ENCODE measurements at regions not wholly inside any gene's neighbourhood (a gene's known extent, or its start where the extent isn't known, plus 50 kb on each side); places are given as distances from the start of the nearest gene placed in this dataset.
"Not testable (repeated sequence)": the region's sequence is repeated elsewhere in the genome, so short reads cannot be mapped to it uniquely, and the experiment has no call there.

GRCh38 chr5:68110264-68110663, 105.3 kb upstream of the PIK3R1 start:
- intact Hi-C loops (cut with micrococcal nuclease) = no loop called here
- Mint-ChIP-seq H3K4me1 (ENCODE audit: low read depth) (peaks cover 2% of the 10 kb centered on the region), H3K4me3 (ENCODE audit: low read depth) (no peak overlapping the region), H3K27ac (no peak overlapping the region), H3K36me3 (ENCODE audit: low read depth) (no peaks in the 10 kb centered on the region), H3K27me3 (ENCODE audit: low read depth) (peaks cover 4% of the 10 kb centered on the region), H3K9me3 (no peaks in the 10 kb centered on the region)
- DNase-seq (ENCODE audit: low spot score) = no peak

DNA sequence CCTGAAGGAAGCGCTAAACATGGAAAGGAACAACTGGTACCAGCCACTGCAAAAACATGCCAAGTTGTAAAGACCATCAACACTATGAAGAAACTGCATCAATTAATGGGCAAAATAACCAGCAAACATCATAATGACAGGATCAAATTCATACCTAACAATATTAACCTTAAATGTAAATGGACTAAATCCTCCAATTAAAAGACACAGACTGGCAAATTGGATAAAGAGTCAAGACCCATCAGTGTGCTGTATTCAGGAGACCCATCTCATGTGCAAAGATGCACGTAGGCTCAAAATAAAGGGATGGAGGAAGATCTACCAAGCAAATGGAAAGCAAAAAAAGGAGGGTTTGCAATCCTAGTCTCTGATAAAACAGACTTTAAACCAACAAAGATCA, 111.3 kb upstream of the PIK3R1 start:
- H3K4me3 Mint-ChIP-seq (ENCODE audit: low read depth); intact Hi-C loops (cut with micrococcal nuclease); DNase-seq (ENCODE audit: low spot score); H3K4me1 Mint-ChIP-seq (ENCODE audit: low read depth); H3K27me3 Mint-ChIP-seq (ENCODE audit: low read depth); H3K9me3 Mint-ChIP-seq; H3K36me3 Mint-ChIP-seq (ENCODE audit: low read depth); H3K27ac Mint-ChIP-seq: not testable (repeated sequence)

DNA sequence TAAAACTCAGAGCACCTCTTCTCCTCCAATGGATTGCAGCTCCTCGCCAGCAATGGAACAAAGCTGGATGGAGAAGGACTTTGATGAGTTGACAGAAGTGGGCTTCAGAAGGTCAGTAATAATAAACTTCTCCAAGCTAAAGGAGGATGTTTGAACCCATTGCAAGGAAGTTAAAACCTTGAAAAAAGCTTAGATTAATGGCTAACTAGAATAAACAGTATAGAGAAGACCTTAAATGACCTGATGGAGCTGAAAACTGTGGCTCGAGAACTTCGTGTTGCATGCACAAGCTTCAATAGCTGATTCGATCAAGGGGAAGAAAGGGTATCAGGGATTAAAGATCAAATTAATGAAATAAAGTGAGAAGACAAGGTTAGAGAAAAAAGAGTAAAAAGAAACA, 112.3 kb upstream of the PIK3R1 start:
- H3K9me3 Mint-ChIP-seq; DNase-seq (ENCODE audit: low spot score): not testable (repeated sequence)

DNA sequence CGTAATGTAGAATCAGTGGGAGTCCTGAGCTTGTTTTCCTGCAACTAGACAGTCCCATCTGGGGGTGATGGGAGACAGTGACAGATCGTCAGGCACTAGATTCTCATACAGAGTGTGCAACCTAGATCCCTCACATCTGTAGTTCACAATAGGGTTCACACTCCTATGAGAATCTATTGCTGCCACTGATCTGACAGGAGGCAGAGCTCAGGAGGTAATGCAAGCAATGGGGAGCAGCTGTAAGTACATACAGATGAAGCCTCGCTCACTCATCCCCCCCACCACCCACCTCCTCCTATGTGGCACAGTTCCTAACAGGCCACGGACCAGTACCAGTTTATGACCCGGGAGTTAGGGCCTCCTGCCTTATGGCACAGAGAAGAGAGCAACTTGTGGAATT, 116.2 kb upstream of the PIK3R1 start:
- Mint-ChIP-seq H3K4me3 (ENCODE audit: low read depth) (no peak overlapping the region), H3K27ac (no peak overlapping the region), H3K9me3 (no peaks in the 10 kb centered on the region), H3K27me3 (ENCODE audit: low read depth) (no peaks in the 10 kb centered on the region), H3K4me1 (ENCODE audit: low read depth) (no peaks in the 10 kb centered on the region), H3K36me3 (ENCODE audit: low read depth) (no peaks in the 10 kb centered on the region)
- no peak for DNase-seq (ENCODE audit: low spot score)
- intact Hi-C loops (cut with micrococcal nuclease) = no loop called here

More for the DNA sequence above, 112.3 kb upstream of the PIK3R1 start:
- intact Hi-C loops (cut with micrococcal nuclease); H3K4me1 Mint-ChIP-seq (ENCODE audit: low read depth); H3K4me3 Mint-ChIP-seq (ENCODE audit: low read depth); H3K27ac Mint-ChIP-seq; H3K27me3 Mint-ChIP-seq (ENCODE audit: low read depth); H3K36me3 Mint-ChIP-seq (ENCODE audit: low read depth): not testable (repeated sequence)

- no peaks in the 10 kb centered on the region for H3K4me1 Mint-ChIP-seq (ENCODE audit: low read depth)
- intact Hi-C loops (cut with micrococcal nuclease) = no loop called here
- H3K9me3 Mint-ChIP-seq = no peaks in the 10 kb centered on the region
- H3K36me3 Mint-ChIP-seq (ENCODE audit: low read depth) = no peaks in the 10 kb centered on the region
- no peak overlapping the region for H3K4me3 Mint-ChIP-seq (ENCODE audit: low read depth)
- H3K27me3 Mint-ChIP-seq (ENCODE audit: low read depth) = no peaks in the 10 kb centered on the region
- no peak for DNase-seq (ENCODE audit: low spot score)
- H3K27ac Mint-ChIP-seq = no peak overlapping the region
Observed at GRCh38 chr5:68093455-68094159, 121.9 kb upstream of the PIK3R1 start.

DNA sequence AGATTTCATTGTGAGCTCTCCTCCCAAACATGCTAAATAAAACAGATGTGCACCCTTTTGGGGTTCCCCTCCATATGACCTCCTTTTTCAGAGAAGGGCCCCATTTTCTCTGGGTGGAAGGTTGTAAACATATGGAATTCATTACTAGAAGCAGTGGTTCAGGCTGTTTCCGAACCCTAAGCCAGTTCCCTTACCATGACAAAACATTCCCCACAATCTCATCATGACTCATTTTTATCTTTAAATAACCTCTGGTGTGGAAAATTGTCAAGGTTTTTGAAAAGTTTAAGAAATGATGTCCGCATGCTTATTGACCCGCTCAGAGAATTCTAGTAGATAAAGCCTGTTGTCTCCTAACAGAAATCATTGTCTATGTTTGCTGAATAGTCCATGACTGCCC, 127.3 kb upstream of the PIK3R1 start:
- H3K4me1 Mint-ChIP-seq (ENCODE audit: low read depth) = no peaks in the 10 kb centered on the region
- H3K27ac Mint-ChIP-seq = no peak overlapping the region
- no peak overlapping the region for H3K4me3 Mint-ChIP-seq (ENCODE audit: low read depth)
- peaks cover 7% of the 10 kb centered on the region for H3K27me3 Mint-ChIP-seq (ENCODE audit: low read depth)
- H3K36me3 Mint-ChIP-seq (ENCODE audit: low read depth) = no peaks in the 10 kb centered on the region
- DNase-seq (ENCODE audit: low spot score) = no peak
- no peaks in the 10 kb centered on the region for H3K9me3 Mint-ChIP-seq
- intact Hi-C loops (cut with micrococcal nuclease) = no loop called here

GRCh38 chr5:68087866-68088265, 127.7 kb upstream of the PIK3R1 start:
- peaks cover 7% of the 10 kb centered on the region for H3K27me3 Mint-ChIP-seq (ENCODE audit: low read depth)
- intact Hi-C loops (cut with micrococcal nuclease) = no loop called here

DNA sequence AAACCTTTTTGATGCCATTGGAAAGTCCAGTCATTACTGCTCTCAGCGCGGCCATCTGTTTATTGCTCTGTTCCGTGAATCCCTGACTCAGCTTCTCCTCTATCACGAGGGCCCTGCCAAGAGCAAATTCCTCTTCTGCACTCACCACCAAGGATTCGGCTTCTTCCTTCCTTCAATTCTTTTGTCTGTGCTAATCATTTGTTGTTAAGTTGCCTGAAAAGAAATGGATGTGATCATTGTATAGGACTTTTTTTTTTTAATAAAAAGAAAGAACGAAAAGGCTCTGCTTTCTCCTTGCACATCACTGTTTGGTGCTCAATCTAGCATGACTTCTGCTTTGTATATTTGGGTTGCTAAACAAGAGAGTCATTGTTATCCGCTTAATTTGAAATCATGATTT, 128.7 kb upstream of the PIK3R1 start:
- Mint-ChIP-seq H3K27ac (no peak overlapping the region), H3K4me3 (ENCODE audit: low read depth) (no peak overlapping the region), H3K4me1 (ENCODE audit: low read depth) (no peaks in the 10 kb centered on the region), H3K27me3 (ENCODE audit: low read depth) (peaks cover 7% of the 10 kb centered on the region), H3K36me3 (ENCODE audit: low read depth) (no peaks in the 10 kb centered on the region), H3K9me3 (no peaks in the 10 kb centered on the region)
- no peak for DNase-seq (ENCODE audit: low spot score)
- intact Hi-C loops (cut with micrococcal nuclease) = no loop called here

More at GRCh38 chr5:68087866-68088265, 127.7 kb upstream of the PIK3R1 start:
- no peaks in the 10 kb centered on the region for H3K36me3 Mint-ChIP-seq (ENCODE audit: low read depth)
- H3K9me3 Mint-ChIP-seq = no peaks in the 10 kb centered on the region
- H3K4me3 Mint-ChIP-seq (ENCODE audit: low read depth) = no peak overlapping the region
- H3K27ac Mint-ChIP-seq = no peak overlapping the region
- no peaks in the 10 kb centered on the region for H3K4me1 Mint-ChIP-seq (ENCODE audit: low read depth)
- DNase-seq (ENCODE audit: low spot score) = no peak

GRCh38 chr5:68086439-68086838, 129.1 kb upstream of the PIK3R1 start:
- no peak overlapping the region for H3K27ac Mint-ChIP-seq

GRCh38 chr5:68084396-68084795, 131.2 kb upstream of the PIK3R1 start:
- Mint-ChIP-seq H3K27ac (no peak overlapping the region), H3K4me3 (ENCODE audit: low read depth) (no peak overlapping the region), H3K4me1 (ENCODE audit: low read depth) (no peaks in the 10 kb centered on the region), H3K9me3 (no peaks in the 10 kb centered on the region), H3K27me3 (ENCODE audit: low read depth) (peaks cover 7% of the 10 kb centered on the region), H3K36me3 (ENCODE audit: low read depth) (no peaks in the 10 kb centered on the region)
- intact Hi-C loops (cut with micrococcal nuclease) = no loop called here
- DNase-seq (ENCODE audit: low spot score) = no peak

More at GRCh38 chr5:68086439-68086838, 129.1 kb upstream of the PIK3R1 start:
- no peak for DNase-seq (ENCODE audit: low spot score)
- H3K9me3 Mint-ChIP-seq = no peaks in the 10 kb centered on the region
- H3K27me3 Mint-ChIP-seq (ENCODE audit: low read depth) = peaks cover 7% of the 10 kb centered on the region
- intact Hi-C loops (cut with micrococcal nuclease) = no loop called here
- no peaks in the 10 kb centered on the region for H3K36me3 Mint-ChIP-seq (ENCODE audit: low read depth)
- H3K4me1 Mint-ChIP-seq (ENCODE audit: low read depth) = no peaks in the 10 kb centered on the region
- H3K4me3 Mint-ChIP-seq (ENCODE audit: low read depth) = no peak overlapping the region

DNA sequence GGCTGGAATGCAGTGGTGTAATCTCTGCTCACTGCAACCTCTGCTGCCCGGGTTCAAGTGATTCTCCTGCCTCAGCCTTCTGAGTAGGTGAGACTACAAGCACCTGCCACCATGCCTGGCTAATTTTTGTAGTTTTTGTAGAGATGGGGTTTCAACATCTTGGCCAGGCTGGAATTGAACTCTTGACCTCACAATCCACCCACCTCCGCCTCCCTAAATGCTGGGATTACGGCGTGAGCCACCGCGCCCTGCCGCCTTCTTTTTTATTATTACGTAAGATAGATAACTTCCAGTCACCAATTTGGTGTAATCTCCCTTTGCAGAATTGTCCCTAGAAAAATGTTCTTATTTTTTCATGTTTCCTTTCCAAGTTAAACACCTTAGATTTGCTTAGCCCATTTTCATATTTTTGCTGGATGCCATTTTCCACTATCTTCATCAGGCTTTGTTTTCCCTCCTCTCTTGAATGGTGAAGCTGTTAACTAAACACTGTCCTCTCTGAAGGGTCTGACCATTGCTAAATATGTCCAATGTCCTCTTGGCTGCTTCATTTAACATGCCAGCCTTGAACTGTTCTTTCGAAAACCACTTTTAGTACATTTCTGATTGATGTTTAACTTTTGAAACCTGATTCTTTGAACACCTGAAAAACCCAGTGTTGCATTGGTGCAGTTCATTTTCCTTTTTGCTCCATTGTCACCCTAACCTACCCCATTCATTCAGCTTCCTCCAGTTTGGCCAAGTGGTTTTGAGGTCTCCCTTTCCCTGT, 135.1 kb upstream of the PIK3R1 start:
- Mint-ChIP-seq H3K4me3 (ENCODE audit: low read depth) (no peak overlapping the region), H3K27ac (no peak overlapping the region), H3K36me3 (ENCODE audit: low read depth) (no peaks in the 10 kb centered on the region), H3K27me3 (ENCODE audit: low read depth) (peaks cover 4% of the 10 kb centered on the region), H3K4me1 (ENCODE audit: low read depth) (no peaks in the 10 kb centered on the region), H3K9me3 (no peaks in the 10 kb centered on the region)
- no peak for DNase-seq (ENCODE audit: low spot score)
- intact Hi-C loops (cut with micrococcal nuclease) = no loop called here

DNA sequence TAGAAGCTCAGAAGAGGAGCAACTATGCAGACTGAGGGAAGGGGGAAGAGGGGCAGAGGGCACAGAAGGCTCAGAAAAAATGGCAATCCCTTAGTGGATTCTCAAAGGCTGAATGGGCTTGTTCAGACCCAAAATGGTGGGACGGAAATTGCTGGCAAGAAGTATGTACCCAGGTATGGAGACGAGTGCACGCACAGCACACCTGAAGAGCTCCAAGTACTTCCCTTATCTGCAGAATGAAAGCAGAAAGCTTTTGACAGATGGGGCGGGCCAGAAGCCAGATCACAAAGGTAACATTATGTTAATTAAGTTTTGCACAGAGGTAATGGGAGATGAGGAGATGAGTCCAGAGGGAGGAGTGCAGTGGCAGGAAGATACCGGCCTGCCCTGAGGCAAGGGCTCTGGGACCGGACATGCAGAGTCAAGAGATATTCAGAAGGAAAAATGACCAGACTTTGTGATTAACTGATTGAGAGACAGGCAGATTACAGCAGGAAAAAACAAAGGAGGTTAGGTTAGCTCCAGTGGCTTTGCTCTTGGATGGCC, 138.1 kb upstream of the PIK3R1 start:
- Mint-ChIP-seq H3K27ac (no peak overlapping the region), H3K9me3 (no peaks in the 10 kb centered on the region), H3K4me1 (ENCODE audit: low read depth) (no peaks in the 10 kb centered on the region), H3K36me3 (ENCODE audit: low read depth) (no peaks in the 10 kb centered on the region), H3K4me3 (ENCODE audit: low read depth) (no peak overlapping the region), H3K27me3 (ENCODE audit: low read depth) (no peaks in the 10 kb centered on the region)
- intact Hi-C loops (cut with micrococcal nuclease) = no loop called here
- DNase-seq (ENCODE audit: low spot score) = no peak

DNA sequence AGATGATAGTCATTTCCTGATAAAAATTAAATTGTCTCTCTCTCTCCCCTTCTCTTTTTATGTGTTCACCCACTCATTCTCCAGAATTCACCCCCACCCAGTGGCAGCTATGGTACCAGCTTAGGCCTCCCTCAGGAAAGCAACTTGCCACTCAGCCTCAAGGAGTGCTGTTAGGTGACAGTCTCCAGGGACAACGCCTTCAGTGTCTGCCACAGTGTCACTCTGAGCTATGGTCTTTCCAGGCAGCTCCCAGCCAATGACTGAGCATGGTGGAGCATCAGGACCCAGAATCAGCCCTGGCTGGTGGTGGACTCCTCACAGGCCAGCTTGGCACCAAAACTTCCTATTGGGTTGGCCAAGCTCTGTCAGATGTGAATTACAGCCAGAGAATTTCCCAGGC, 140.9 kb upstream of the PIK3R1 start:
- H3K9me3 Mint-ChIP-seq = no peaks in the 10 kb centered on the region
- H3K36me3 Mint-ChIP-seq (ENCODE audit: low read depth) = no peaks in the 10 kb centered on the region
- no peak overlapping the region for H3K4me3 Mint-ChIP-seq (ENCODE audit: low read depth)
- H3K27ac Mint-ChIP-seq = no peak overlapping the region
- no peaks in the 10 kb centered on the region for H3K27me3 Mint-ChIP-seq (ENCODE audit: low read depth)
- no peak for DNase-seq (ENCODE audit: low spot score)
- no peaks in the 10 kb centered on the region for H3K4me1 Mint-ChIP-seq (ENCODE audit: low read depth)
- intact Hi-C loops (cut with micrococcal nuclease) = no loop called here
